Right ventricle myocardium inferior (tissue), 1 donor: ENCODE measurements at regions not wholly inside any gene's neighbourhood (a gene's known extent, or its start where the extent isn't known, plus 50 kb on each side); places are given as distances from the start of the nearest gene placed in this dataset.
A peak's percentile ranks its signal among the peaks of the same experiment; 100 is the strongest.
"Not testable (repeated sequence)": the region's sequence is repeated elsewhere in the genome, so short reads cannot be mapped to it uniquely, and the experiment has no call there.

Source experiments
- ATAC-seq: fragments of 200-7000 bp; cut with Tn5 transposase; one replicate; pipeline ENCODE4 v1.9.1; 2020; ENCODE audit warnings: mild to moderate bottlenecking, moderate library complexity
- DNase-seq: peaks from one replicate; pipeline ENCODE4 v3.0.0; 2021; ENCODE audit errors: missing footprints
- intact Hi-C: fragments of 100-400 bp; cut with DNase I; formaldehyde crosslinking; loops from one replicate; pipeline ENCODE4 v1.11.0; 2022
- donor health status: DM: no; HTN: yes; CAD: no; lungs with severe emphysema.

- intact Hi-C loops = no loop called here
- no peak for ATAC-seq
- no peak for DNase-seq
Measured at GRCh38 chr7:153408360-153409335, 643.5 kb upstream of the DPP6 start.

- intact Hi-C loops, DNase-seq, ATAC-seq: not testable (repeated sequence)
Measured at GRCh38 chr7:153409567-153410342, 642.4 kb upstream of the DPP6 start.

DNA sequence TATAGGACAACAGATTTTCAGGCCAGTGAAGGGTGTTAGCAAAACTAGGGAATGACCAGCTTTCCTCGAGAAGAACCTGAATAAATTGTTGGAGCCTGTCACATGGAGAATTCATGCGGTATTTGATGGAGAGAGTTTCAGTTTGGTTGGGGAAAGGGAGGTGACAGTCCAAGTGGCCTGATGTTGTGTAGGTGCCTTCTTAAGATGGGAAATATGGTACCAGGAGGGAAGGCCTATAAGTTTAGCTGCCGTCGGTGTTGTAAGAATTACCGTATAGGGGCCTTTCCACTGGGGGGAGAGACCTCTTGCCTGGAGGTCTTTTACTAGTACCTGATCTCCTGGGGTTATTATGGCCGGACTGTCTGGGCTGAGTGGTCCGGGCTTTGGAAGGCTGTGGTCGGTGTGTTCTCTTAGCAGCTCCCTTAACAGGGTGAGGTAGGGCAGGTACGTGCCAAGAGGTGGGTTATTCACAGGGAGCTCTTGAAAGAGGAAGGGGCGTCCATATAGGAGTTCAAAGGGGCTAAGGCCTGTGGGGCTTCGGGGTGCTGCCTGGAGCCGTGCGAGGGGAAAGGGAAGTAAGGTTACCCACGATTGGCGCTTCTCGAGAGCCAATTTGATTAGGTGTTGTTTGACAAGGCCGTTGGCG, 641.1 kb upstream of the DPP6 start:
- ATAC-seq, intact Hi-C loops, DNase-seq: not testable (repeated sequence)

GRCh38 chr7:153412114-153412823, 639.9 kb upstream of the DPP6 start:
- ATAC-seq, intact Hi-C loops, DNase-seq: not testable (repeated sequence)

DNA sequence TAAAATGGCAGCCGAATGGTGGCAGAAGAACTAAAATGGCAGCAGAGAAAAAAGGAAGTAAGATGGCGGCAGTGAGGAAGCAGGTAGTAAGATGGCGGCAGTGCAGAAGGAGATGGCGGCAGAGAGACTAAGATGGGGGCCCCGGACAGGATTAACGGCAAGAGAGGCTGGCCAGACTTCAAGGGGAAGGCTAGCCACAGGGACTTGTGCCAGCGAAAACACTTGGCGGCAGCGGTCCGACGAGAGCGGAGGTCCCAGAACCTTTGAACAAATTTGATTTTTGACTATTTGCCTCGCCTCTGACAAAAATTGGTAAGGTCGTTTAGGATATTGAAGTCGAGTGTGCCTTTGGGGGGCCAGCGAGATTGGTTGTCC, 639.4 kb upstream of the DPP6 start:
- DNase-seq, ATAC-seq, intact Hi-C loops: not testable (repeated sequence)

DNA sequence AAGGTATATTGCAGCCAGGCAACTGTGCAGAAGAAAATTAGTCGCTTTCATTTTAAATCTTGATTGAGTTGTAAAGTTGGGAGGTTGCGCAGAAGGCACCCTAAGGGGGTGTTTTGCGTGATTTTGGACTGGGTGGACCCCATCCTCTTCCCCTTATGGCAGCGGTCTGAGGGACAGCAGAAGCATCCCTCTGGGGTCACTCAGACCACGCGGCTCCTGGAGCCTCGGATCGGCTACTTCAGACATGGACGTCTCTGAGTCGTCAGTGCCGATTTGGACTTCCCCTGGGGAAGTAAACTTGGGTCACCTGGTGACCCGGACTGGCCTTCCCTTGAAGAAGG, 639.0 kb upstream of the DPP6 start:
- DNase-seq (no peak), ATAC-seq (no peak)
- intact Hi-C loops = no loop called here

DNA sequence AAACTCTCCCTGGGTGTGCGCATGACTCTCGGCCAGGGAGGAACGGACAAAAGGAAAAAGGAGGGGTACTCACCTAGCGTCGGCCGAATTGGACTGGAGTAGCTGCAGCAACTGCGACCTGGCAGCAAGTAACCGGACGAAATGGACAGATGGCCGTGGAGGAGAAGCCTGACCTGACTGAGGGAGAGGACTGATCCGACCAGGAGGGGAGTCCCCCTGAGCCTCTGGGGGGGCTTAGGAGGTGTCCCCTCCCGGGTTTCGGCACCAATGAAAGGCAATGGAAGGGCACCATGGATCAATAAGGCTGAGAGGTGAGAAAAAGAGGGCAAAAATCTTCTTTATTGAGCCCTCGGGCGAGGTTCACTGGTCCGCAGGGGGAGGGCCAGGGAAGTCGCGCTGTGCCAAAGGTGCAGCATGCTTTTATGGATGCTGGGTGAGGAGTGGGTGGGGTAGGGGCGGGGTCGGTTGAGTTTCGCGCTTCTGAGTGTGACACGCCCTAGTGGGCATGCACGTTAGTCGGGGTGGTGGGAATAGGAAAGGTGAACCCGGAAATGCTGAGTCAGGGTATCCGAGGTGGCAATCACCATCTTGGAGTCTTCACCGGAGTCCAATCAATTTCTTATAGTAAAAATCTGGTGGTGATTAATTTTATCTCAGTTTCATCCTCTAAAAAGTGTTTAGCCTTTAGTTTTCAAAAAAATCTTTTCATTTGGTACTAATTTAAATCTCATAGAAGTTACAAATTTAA, 638.5 kb upstream of the DPP6 start:
- DNase-seq = no peak
- ATAC-seq = no peak
- intact Hi-C loops = no loop called here

DNA sequence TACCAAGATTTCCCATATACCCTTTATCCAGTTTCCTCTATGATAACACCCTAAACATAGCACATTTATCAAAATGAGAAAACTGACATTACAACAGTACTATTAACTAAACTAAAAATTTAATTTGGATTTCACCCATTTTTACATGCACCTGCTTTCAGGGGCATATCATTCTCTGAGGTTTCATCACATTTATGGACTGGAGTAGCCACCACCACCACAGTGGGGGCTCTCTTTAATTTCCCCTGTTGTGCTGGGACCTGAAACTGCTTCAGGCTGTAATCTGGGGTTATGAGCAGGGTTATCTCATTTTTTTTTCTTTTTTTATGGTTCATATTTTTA, 637.9 kb upstream of the DPP6 start:
- DNase-seq (no peak), ATAC-seq (no peak)
- intact Hi-C loops = no loop called here

GRCh38 chr7:153415632-153416031, 636.6 kb upstream of the DPP6 start:
- intact Hi-C loops = no loop called here
- ATAC-seq (no peak), DNase-seq (no peak)

DNA sequence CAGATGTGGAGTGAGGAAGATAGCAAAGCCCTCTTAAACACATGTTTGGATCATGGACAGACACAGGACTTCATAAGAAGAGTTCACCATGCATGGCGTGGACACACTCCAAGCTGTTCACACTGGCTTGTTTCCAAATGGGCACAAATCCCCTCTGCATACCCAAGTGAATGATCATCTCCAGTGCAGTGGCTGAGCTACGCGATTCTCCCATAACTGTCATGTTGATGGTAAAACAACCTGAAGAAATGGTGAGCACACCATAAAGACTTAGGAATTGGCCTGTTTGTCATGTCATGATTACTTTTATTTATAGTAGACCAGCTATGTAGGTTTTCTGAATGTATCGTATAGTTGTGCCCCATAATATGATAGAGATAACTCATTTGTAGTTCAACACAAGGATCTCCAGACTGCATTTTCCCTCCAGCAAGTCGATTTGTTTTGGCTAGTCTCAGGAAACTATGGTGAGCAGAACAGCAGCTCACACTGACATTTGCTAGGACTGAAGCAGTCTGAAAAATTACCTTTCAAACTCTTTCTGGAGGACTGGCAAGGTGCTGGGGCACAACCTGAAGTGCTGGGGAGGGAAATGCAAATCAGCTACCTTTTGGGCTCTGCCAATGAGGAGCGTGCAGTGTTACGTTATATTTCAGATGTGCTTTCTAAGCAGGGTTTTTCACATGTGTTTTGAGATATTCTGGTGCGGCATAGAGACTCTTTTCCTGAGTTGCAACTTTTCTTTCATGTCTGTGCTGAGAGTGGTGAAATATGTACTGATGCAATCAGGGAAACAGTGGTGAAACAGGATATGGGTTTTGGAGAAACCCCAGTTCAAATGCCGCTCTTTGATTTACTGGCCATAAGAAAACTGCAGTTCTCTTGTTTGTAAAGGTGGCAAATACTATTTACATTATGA, 629.6 kb upstream of the DPP6 start:
- intact Hi-C loops = no loop called here
- DNase-seq (no peak), ATAC-seq (no peak)

DNA sequence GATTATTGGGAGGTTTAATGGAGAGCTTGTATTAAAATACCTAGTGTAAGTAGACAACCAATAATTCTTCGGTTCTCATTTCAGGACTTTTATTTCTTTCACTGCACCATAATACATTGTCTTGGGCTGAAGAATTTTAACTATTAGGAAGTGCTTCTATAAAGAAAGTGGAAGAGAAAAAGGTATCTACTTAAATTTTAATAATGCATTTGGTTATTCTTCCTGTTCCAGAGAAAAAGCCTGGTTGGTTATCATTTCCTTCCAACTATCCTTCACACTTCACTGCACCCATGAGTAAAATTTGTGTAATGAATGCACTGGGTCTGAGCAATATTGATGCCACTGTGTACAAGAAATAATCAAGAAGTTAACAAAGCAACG, 629.0 kb upstream of the DPP6 start:
- ATAC-seq = no peak
- intact Hi-C loops = no loop called here
- DNase-seq = no peak

- intact Hi-C loops = no loop called here
- no peak for DNase-seq
- no peak for ATAC-seq
Measured at GRCh38 chr7:153430931-153431330, 621.3 kb upstream of the DPP6 start.

DNA sequence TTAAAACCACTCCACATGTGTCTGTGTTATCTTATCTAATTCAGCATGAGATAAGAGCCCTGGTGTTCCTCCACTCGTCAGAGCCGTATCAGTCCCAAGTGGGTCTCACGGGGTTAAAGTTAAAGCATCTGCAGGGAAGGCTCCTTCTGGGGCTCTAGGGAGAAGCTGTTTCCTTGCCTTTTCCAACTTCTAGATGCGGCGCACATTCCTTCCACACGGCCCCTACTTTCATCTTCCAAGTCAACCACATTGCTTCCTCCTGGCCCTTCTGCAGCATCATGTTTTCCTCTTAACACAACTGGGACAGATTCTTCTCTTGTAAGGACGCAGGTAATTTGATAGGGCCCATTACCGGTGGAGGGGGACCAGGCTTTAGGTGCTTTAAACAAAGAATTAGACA, 620.1 kb upstream of the DPP6 start:
- DNase-seq (no peak), ATAC-seq (peak; percentile 34)
- intact Hi-C loops = no loop called here

DNA sequence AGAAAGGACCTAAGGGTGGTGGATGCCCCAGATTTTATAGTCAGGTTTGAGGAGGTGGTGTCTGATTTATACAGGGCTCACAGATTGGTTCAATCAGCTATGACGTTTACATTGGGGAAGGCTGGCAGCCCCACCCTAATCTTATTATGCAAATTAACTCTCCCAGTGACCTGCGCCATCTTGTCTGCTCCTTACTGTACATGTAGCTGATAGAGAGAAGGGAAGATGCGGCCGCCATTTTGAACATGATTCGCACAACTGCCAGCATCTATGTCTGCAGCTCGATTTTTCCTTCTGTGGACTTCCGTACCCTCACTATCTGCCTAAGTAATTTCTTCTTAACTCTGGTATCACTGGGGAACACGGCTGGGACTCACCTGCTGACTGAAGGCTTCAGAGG, 619.0 kb upstream of the DPP6 start:
- ATAC-seq = no peak
- no peak for DNase-seq
- intact Hi-C loops = no loop called here

GRCh38 chr7:153440715-153441114, 611.5 kb upstream of the DPP6 start:
- ATAC-seq (no peak), DNase-seq (no peak)
- intact Hi-C loops = no loop called here

DNA sequence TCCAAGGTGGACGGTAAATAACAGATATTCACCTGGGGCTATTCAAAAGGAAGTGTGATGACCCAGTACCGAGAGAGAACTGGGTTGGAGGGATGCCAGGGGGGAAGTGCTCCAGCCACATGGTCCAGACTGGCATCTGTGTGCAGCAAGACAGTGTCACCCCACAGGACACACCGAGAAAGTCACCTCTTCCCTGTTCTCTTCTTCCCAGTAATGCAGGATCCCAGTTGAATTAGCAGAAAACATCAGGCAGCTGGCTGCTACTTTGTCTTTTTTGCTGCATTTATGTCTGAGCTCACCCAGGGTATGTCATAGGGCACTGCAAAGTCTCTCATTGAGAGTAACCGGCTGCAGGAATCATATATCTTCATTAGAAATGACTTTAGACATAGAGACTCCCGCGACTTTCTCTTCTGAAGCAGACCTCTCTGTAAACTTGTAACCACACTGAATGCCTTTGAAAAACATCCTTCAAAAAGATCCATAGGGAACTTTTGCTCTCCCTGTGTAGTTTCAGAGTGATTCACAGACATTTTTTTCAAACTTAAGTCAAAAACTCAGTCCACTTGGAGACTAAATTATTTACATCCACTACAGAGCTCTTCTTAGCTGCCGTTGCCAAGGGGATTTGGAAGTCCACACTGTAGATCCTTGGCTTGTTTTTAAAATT, 609.0 kb upstream of the DPP6 start:
- DNase-seq = no peak
- no peak for ATAC-seq
- intact Hi-C loops = no loop called here

- intact Hi-C loops = no loop called here
- ATAC-seq = no peak
Measured at GRCh38 chr7:153444641-153445040, 607.6 kb upstream of the DPP6 start.

More at GRCh38 chr7:153444641-153445040, 607.6 kb upstream of the DPP6 start:
- no peak for DNase-seq
